Kidney epithelial cell (primary cell): ENCODE measurements at regions not wholly inside any gene's neighbourhood (a gene's known extent, or its start where the extent isn't known, plus 50 kb on each side); places are given as distances from the start of the nearest gene placed in this dataset.

Source experiments
- DNase-seq: peaks from one replicate; pipeline ENCODE4 v3.0.0-alpha.2; 2010; ENCODE audit warnings: low read depth
- H3K27me3 ChIP-seq: 2 replicates; pipeline ENCODE4 v1.6.0; 2011; ENCODE audit warnings: low read length; ENCODE audit not compliant: control insufficient read depth, insufficient read depth
- H3K36me3 ChIP-seq: 2 replicates; pipeline ENCODE4 v1.5.1; 2011; ENCODE audit warnings: low read length; ENCODE audit not compliant: control insufficient read depth, insufficient read depth
- H3K4me3 ChIP-seq: 2 replicates; pipeline ENCODE4 v1.5.1; 2011; ENCODE audit warnings: low read depth, mild to moderate bottlenecking, control low read depth, low read length
- CTCF ChIP-seq: IDR thresholded peaks from 2 replicates; pipeline ENCODE4 v1.5.1; 2011; ENCODE audit warnings: mild to moderate bottlenecking, moderate library complexity, low read length, control low read depth, inconsistent platforms; ENCODE audit not compliant: insufficient read depth, poor library complexity, severe bottlenecking

GRCh38 chr3:5045961-5046360, 66.7 kb downstream of the BHLHE40 start:
- DNase-seq, result no peak
- no peak for TF ChIP-seq CTCF
- Histone ChIP-seq H3K27me3 (no peaks in the 10 kb centered on the region), H3K4me3 (no peak overlapping the region), H3K36me3 (no peaks in the 10 kb centered on the region)

- no peak for TF ChIP-seq CTCF
- Histone ChIP-seq H3K27me3 (no peaks in the 10 kb centered on the region), H3K4me3 (no peak overlapping the region), H3K36me3 (no peaks in the 10 kb centered on the region)
- no peak for DNase-seq
These were observed 68.7 kb downstream of the BHLHE40 start for GRCh38 chr3:5047764-5048419.

- Histone ChIP-seq H3K4me3 (no peak overlapping the region), H3K36me3 (no peaks in the 10 kb centered on the region), H3K27me3 (no peaks in the 10 kb centered on the region)
- DNase-seq, result no peak
- TF ChIP-seq CTCF, result no peak
These were observed 70.3 kb upstream of the ARL8B start for GRCh38 chr3:5051772-5052171.

- no peak for DNase-seq
- H3K4me3 ChIP-seq, result no peak overlapping the region
These were observed 69.8 kb upstream of the ARL8B start for GRCh38 chr3:5052247-5052646.

GRCh38 chr3:5053021-5053831, 68.9 kb upstream of the ARL8B start:
- Histone ChIP-seq H3K27me3 (no peaks in the 10 kb centered on the region), H3K4me3 (no peak overlapping the region), H3K36me3 (no peaks in the 10 kb centered on the region)
- no peak for TF ChIP-seq CTCF
- no peak for DNase-seq

More at GRCh38 chr3:5052247-5052646, 69.8 kb upstream of the ARL8B start:
- no peaks in the 10 kb centered on the region for H3K27me3 ChIP-seq
- TF ChIP-seq CTCF, result no peak
- H3K36me3 ChIP-seq, result no peaks in the 10 kb centered on the region
